ENCODE measurements at regions not wholly inside any gene's neighbourhood (a gene's known extent, or its start where the extent isn't known, plus 50 kb on each side); places are given as distances from the start of the nearest gene placed in this dataset.

- TF ChIP-seq SRSF4 (IDR thresholded peaks at IDR 0.05; ENCODE audit: low read depth, low read length, poor library complexity, severe bottlenecking) (no peak), MEIS1 (CRISPR knock-in tag; IDR thresholded peaks at IDR 0.05; ENCODE audit: borderline replicate concordance) (no peak), NR2F6 (IDR thresholded peaks at IDR 0.05) (no peak; the same call in 1 of the 2 replicates), NR2F6 (CRISPR knock-in tag; IDR thresholded peaks at IDR 0.05) (peak; percentile 75), ZNF354B (CRISPR knock-in tag; IDR thresholded peaks at IDR 0.05) (no peak), POLR2AphosphoS5 (IDR thresholded peaks at IDR 0.05; ENCODE audit: low read depth, low read length) (no peak), ARID5B (CRISPR knock-in tag; IDR thresholded peaks at IDR 0.05) (peak; percentile 99), ZNF704 (CRISPR knock-in tag; IDR thresholded peaks at IDR 0.05; ENCODE audit: borderline replicate concordance) (no peak), AKNA (CRISPR knock-in tag; IDR thresholded peaks at IDR 0.05; ENCODE audit: borderline replicate concordance) (no peak), PHF20 (CRISPR knock-in tag; IDR thresholded peaks at IDR 0.05) (no peak), ZNF451 (CRISPR knock-in tag; IDR thresholded peaks at IDR 0.05) (no peak), ZNF414 (CRISPR knock-in tag; IDR thresholded peaks at IDR 0.05) (0 out of 2 replicates have a peak, but pooled peaks have one; percentile 42), MLXIP (CRISPR knock-in tag; IDR thresholded peaks at IDR 0.05; ENCODE audit: borderline replicate concordance) (no peak), NAIF1 (CRISPR knock-in tag; IDR thresholded peaks at IDR 0.05; ENCODE audit: borderline replicate concordance) (no peak), ZFP36 (IDR thresholded peaks at IDR 0.05; ENCODE audit: borderline replicate concordance, low read depth, low read length, partially characterized antibody) (no peak)
Measured at GRCh38 chr2:19140463-19141208, 217.8 kb downstream of the OSR1 start (continued).
